HFFc6 (cell line): ENCODE measurements at regions not wholly inside any gene's neighbourhood (a gene's known extent, or its start where the extent isn't known, plus 50 kb on each side); places are given as distances from the start of the nearest gene placed in this dataset.

Experiments used
- DNase-seq: peaks from one replicate; pipeline ENCODE4 v3.0.0-alpha.2; 2018
- H3K27ac Mint-ChIP-seq: 2 replicates; pipeline ENCODE4 v1.8.0; 2020; ENCODE audit warnings: mild to moderate bottlenecking, mixed read lengths
- H3K27me3 Mint-ChIP-seq: 2 replicates; pipeline ENCODE4 v1.8.0; 2021; ENCODE audit warnings: mild to moderate bottlenecking, moderate library complexity, mixed read lengths; ENCODE audit not compliant: insufficient read depth
- H3K36me3 Mint-ChIP-seq: 2 replicates; pipeline ENCODE4 v1.8.0; 2021; ENCODE audit warnings: low read depth, mixed read lengths
- H3K4me1 Mint-ChIP-seq: 2 replicates; pipeline ENCODE4 v1.8.0; 2020; ENCODE audit warnings: low read depth, mixed read lengths
- H3K4me3 Mint-ChIP-seq: 2 replicates; pipeline ENCODE4 v1.8.0; 2020; ENCODE audit warnings: mild to moderate bottlenecking, moderate library complexity, mixed read lengths
- H3K9me3 Mint-ChIP-seq: 2 replicates; pipeline ENCODE4 v1.8.0; 2020; ENCODE audit warnings: mild to moderate bottlenecking, mixed read lengths
- CTCF ChIP-seq: fragments of 200-600 bp; sonication (generic); IDR thresholded peaks from 2 replicates; pipeline ENCODE4 v1.5.0; 2021; ENCODE audit warnings: antibody characterized with exemption, mild to moderate bottlenecking

- no peak for TF ChIP-seq CTCF
- H3K4me1 Mint-ChIP-seq, result no peaks in the 10 kb centered on the region
- peaks cover 4% of the 10 kb centered on the region; the same call in 1 of the 2 replicates for H3K27me3 Mint-ChIP-seq
Measured at GRCh38 chr3:132183811-132184210, 133.4 kb upstream of the ACP3 start.

GRCh38 chr3:132187746-132188145, 129.5 kb upstream of the ACP3 start:
- H3K36me3 Mint-ChIP-seq, result no peaks in the 10 kb centered on the region
- H3K27me3 Mint-ChIP-seq, result peaks cover 4% of the 10 kb centered on the region; the same call in 1 of the 2 replicates
- H3K27ac Mint-ChIP-seq, result no peak overlapping the region
- TF ChIP-seq CTCF, result no peak
- H3K4me1 Mint-ChIP-seq, result no peaks in the 10 kb centered on the region
- no peak for DNase-seq
- no peak overlapping the region for H3K4me3 Mint-ChIP-seq
- H3K9me3 Mint-ChIP-seq, result no peaks in the 10 kb centered on the region

More at GRCh38 chr3:132183811-132184210, 133.4 kb upstream of the ACP3 start:
- Mint-ChIP-seq H3K9me3 (no peaks in the 10 kb centered on the region), H3K36me3 (no peaks in the 10 kb centered on the region), H3K4me3 (no peak overlapping the region), H3K27ac (no peak overlapping the region)
- no peak for DNase-seq

GRCh38 chr3:132189601-132190000, 127.6 kb upstream of the ACP3 start:
- peaks cover 4% of the 10 kb centered on the region; the same call in 1 of the 2 replicates for H3K27me3 Mint-ChIP-seq
- TF ChIP-seq CTCF, result no peak
- no peaks in the 10 kb centered on the region for H3K9me3 Mint-ChIP-seq
- DNase-seq, result no peak
- H3K4me1 Mint-ChIP-seq, result no peaks in the 10 kb centered on the region
- no peak overlapping the region for H3K4me3 Mint-ChIP-seq
- H3K27ac Mint-ChIP-seq, result no peak overlapping the region
- no peaks in the 10 kb centered on the region for H3K36me3 Mint-ChIP-seq

- H3K9me3 Mint-ChIP-seq, result no peaks in the 10 kb centered on the region
- H3K4me3 Mint-ChIP-seq, result no peak overlapping the region
- H3K36me3 Mint-ChIP-seq, result no peaks in the 10 kb centered on the region
- no peaks in the 10 kb centered on the region for H3K27me3 Mint-ChIP-seq
- H3K4me1 Mint-ChIP-seq, result peaks cover 20% of the 10 kb centered on the region
- TF ChIP-seq CTCF, result no peak
- no peak overlapping the region; the same call in 1 of the 2 replicates for H3K27ac Mint-ChIP-seq
- DNase-seq, result no peak
Measured at GRCh38 chr3:132196113-132196512, 121.1 kb upstream of the ACP3 start.

- H3K4me1 Mint-ChIP-seq, result peaks cover 20% of the 10 kb centered on the region
- no peaks in the 10 kb centered on the region for H3K27me3 Mint-ChIP-seq
- no peaks in the 10 kb centered on the region for H3K36me3 Mint-ChIP-seq
- TF ChIP-seq CTCF, result no peak
- DNase-seq, result peak; percentile 50
- H3K27ac Mint-ChIP-seq, result peak overlapping the region; percentile 56
- H3K4me3 Mint-ChIP-seq, result no peak overlapping the region
- no peaks in the 10 kb centered on the region for H3K9me3 Mint-ChIP-seq
Measured at GRCh38 chr3:132198516-132198915, 118.7 kb upstream of the ACP3 start.

GRCh38 chr3:132199451-132199850, 117.8 kb upstream of the ACP3 start:
- Mint-ChIP-seq H3K27me3 (no peaks in the 10 kb centered on the region), H3K27ac (0 out of 2 replicates have a peak overlapping the region, but pooled peaks have one; percentile 56), H3K4me1 (peaks cover 20% of the 10 kb centered on the region), H3K36me3 (no peaks in the 10 kb centered on the region), H3K9me3 (no peaks in the 10 kb centered on the region), H3K4me3 (no peak overlapping the region)
- TF ChIP-seq CTCF, result no peak
- no peak for DNase-seq
